H1 (cell line): ENCODE measurements at regions not wholly inside any gene's neighbourhood (a gene's known extent, or its start where the extent isn't known, plus 50 kb on each side); places are given as distances from the start of the nearest gene placed in this dataset.
"Not testable (repeated sequence)": the region's sequence is repeated elsewhere in the genome, so short reads cannot be mapped to it uniquely, and the experiment has no call there.

ENCODE experiments used
- CTCF ChIP-seq, 3 experiments: IDR thresholded peaks; 1 replicate in 2 of 3; 2 replicates in 1 of 3; pipeline versions ENCODE4 v1.5.1 to v1.6.1; 2011; ENCODE audit warnings: low read length in 3 of 3, mild to moderate bottlenecking in 3 of 3, inconsistent platforms in 2 of 3, low read depth in 1 of 3, moderate library complexity in 1 of 3; ENCODE audit not compliant: insufficient read depth in 1 of 3; ENCODE audit errors: control extremely low read depth in 1 of 3
- EGR1 ChIP-seq: IDR thresholded peaks from 2 replicates; pipeline ENCODE4 v1.6.1; 2011; ENCODE audit warnings: low read depth, low read length, borderline replicate concordance
- MAFK ChIP-seq: IDR thresholded peaks from 2 replicates; pipeline ENCODE4 v1.6.1; 2012; ENCODE audit warnings: low read depth, mild to moderate bottlenecking, improper control_type of control experiment, low read length
- MAX ChIP-seq: IDR thresholded peaks from 2 replicates; pipeline ENCODE4 v1.6.1; 2012; ENCODE audit warnings: inconsistent platforms
- POLR2A ChIP-seq, 2 experiments: IDR thresholded peaks; 1 replicate in 1 of 2; 2 replicates in 1 of 2; pipeline ENCODE4 v1.6.1; 2011; ENCODE audit warnings: low read depth in 2 of 2, low read length in 2 of 2, mild to moderate bottlenecking in 2 of 2; ENCODE audit errors: control extremely low read depth in 1 of 2
- POLR2AphosphoS5 ChIP-seq: IDR thresholded peaks from 2 replicates; pipeline ENCODE4 v1.6.1; 2011; ENCODE audit warnings: low read depth, low read length
- RAD21 ChIP-seq, 2 experiments: IDR thresholded peaks in 1 of 2; conservative IDR thresholded peaks in 1 of 2; 2 replicates each; pipeline ENCODE4 v1.6.1; 2011; ENCODE audit warnings: low read depth in 2 of 2, low read length in 2 of 2, improper control_type of control experiment in 1 of 2, inconsistent platforms in 1 of 2, mild to moderate bottlenecking in 1 of 2, moderate library complexity in 1 of 2
- SIRT6 ChIP-seq: IDR thresholded peaks from one replicate; pipeline ENCODE4 v1.7.1; 2012; ENCODE audit warnings: low read length, inconsistent platforms
- TAF1 ChIP-seq: IDR thresholded peaks from 2 replicates; pipeline ENCODE4 v1.6.1; 2011; ENCODE audit warnings: mild to moderate bottlenecking, low read depth, low read length
- USF2 ChIP-seq: IDR thresholded peaks from 2 replicates; pipeline ENCODE4 v1.6.1; 2011; ENCODE audit warnings: low read length, improper control_type of control experiment
- ZNF274 ChIP-seq: IDR thresholded peaks from 2 replicates; pipeline ENCODE4 v1.7.0; 2012; ENCODE audit warnings: low read length, borderline replicate concordance; ENCODE audit errors: extremely low read depth

GRCh38 chr11:46204415-46204814 is 73.0 kb upstream of the CREB3L1 start:
- not testable (repeated sequence) for TF ChIP-seq ZNF274; MAFK; RAD21 (IDR thresholded peaks at IDR 0.05 in 1 of 2, conservative IDR thresholded peaks at IDR 0.05 in 1 of 2; ENCODE audit: low read depth in 2 of 2, low read length in 2 of 2); POLR2A (IDR thresholded peaks at IDR 0.05; ENCODE audit: control extremely low read depth in 1 of 2, low read depth in 2 of 2, low read length in 2 of 2); CTCF (IDR thresholded peaks at IDR 0.05; ENCODE audit: control extremely low read depth in 1 of 3, insufficient read depth in 1 of 3, low read depth in 1 of 3, low read length in 3 of 3); USF2; POLR2AphosphoS5; SIRT6; TAF1; EGR1; MAX
